GM23338 (cell line): ENCODE measurements at regions not wholly inside any gene's neighbourhood (a gene's known extent, or its start where the extent isn't known, plus 50 kb on each side); places are given as distances from the start of the nearest gene placed in this dataset.

Experiments
- CREB1 ChIP-seq: fragments of 250-450 bp; sonication (Bioruptor Pico); IDR thresholded peaks from 2 replicates; pipeline ENCODE4 v1.5.0; 2020; ENCODE audit warnings: low read depth, mild to moderate bottlenecking, moderate library complexity
- EZH2 ChIP-seq: fragments of 200-600 bp; sonication (generic); IDR thresholded peaks from one replicate; pipeline ENCODE4 v1.8.0; 2017; ENCODE audit warnings: antibody characterized with exemption, mild to moderate bottlenecking, low read depth; ENCODE audit not compliant: unreplicated experiment
- EZH2phosphoT487 ChIP-seq: fragments of 200-600 bp; sonication (generic); IDR thresholded peaks from one replicate; pipeline ENCODE4 v1.8.1; 2018; ENCODE audit warnings: antibody characterized with exemption; ENCODE audit not compliant: unreplicated experiment
- JUNB ChIP-seq: IDR thresholded peaks from one replicate; pipeline ENCODE4 v1.6.1; 2016; ENCODE audit warnings: antibody characterized with exemption; ENCODE audit not compliant: unreplicated experiment
- NANOG ChIP-seq: IDR thresholded peaks from 2 replicates; pipeline ENCODE4 v1.6.1; 2016; ENCODE audit warnings: antibody characterized with exemption, borderline replicate concordance
- POLR2AphosphoS5 ChIP-seq: IDR thresholded peaks from 2 replicates; pipeline ENCODE4 v1.6.1; 2016; ENCODE audit warnings: antibody characterized with exemption, low read depth
- TF ChIP-seq, protein P1 (sequence below), 2 experiments: fragments of 200-600 bp in 1 of 2; sonication (generic) in 1 of 2; conservative IDR thresholded peaks; 2 replicates each; pipeline versions ENCODE4 v1.5.1 to v1.6.1; 2016 to 2017; ENCODE audit warnings: antibody characterized with exemption in 2 of 2, low read depth in 2 of 2, mild to moderate bottlenecking in 2 of 2, moderate library complexity in 1 of 2
- TF ChIP-seq, protein P2 (sequence below): IDR thresholded peaks from one replicate; pipeline ENCODE4 v1.6.1; 2018; ENCODE audit warnings: antibody characterized with exemption; ENCODE audit not compliant: unreplicated experiment

DNA sequence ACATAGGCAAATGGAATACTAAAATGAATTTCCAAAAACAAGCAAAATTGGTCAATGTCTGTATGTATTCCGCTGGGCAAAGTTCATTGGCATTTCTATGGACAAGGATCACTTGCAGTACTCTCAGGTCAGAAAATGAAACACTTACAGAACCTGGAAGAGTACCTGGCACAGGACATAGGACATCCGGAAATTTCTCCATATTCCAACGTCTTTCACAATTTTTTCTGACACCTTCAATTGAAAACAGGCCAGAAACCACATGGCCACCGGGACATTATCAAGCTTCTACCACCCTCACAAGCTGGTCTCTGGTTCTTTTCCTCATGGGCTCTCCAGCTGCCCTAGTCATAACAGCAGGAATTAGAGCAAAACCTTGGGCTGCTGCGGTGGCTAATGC is 96.9 kb upstream of the MSH6 start:
- TF ChIP-seq EZH2phosphoT487, result no peak
- TF ChIP-seq, protein P1, sequence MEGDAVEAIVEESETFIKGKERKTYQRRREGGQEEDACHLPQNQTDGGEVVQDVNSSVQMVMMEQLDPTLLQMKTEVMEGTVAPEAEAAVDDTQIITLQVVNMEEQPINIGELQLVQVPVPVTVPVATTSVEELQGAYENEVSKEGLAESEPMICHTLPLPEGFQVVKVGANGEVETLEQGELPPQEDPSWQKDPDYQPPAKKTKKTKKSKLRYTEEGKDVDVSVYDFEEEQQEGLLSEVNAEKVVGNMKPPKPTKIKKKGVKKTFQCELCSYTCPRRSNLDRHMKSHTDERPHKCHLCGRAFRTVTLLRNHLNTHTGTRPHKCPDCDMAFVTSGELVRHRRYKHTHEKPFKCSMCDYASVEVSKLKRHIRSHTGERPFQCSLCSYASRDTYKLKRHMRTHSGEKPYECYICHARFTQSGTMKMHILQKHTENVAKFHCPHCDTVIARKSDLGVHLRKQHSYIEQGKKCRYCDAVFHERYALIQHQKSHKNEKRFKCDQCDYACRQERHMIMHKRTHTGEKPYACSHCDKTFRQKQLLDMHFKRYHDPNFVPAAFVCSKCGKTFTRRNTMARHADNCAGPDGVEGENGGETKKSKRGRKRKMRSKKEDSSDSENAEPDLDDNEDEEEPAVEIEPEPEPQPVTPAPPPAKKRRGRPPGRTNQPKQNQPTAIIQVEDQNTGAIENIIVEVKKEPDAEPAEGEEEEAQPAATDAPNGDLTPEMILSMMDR (conservative IDR thresholded peaks at IDR 0.05; ENCODE audit: low read depth in 2 of 2), result no peak
- TF ChIP-seq CREB1 (CRISPR knock-in tag), result no peak
- no peak for TF ChIP-seq EZH2
- TF ChIP-seq POLR2AphosphoS5, result no peak
- no peak for TF ChIP-seq JUNB
- TF ChIP-seq, protein P2, sequence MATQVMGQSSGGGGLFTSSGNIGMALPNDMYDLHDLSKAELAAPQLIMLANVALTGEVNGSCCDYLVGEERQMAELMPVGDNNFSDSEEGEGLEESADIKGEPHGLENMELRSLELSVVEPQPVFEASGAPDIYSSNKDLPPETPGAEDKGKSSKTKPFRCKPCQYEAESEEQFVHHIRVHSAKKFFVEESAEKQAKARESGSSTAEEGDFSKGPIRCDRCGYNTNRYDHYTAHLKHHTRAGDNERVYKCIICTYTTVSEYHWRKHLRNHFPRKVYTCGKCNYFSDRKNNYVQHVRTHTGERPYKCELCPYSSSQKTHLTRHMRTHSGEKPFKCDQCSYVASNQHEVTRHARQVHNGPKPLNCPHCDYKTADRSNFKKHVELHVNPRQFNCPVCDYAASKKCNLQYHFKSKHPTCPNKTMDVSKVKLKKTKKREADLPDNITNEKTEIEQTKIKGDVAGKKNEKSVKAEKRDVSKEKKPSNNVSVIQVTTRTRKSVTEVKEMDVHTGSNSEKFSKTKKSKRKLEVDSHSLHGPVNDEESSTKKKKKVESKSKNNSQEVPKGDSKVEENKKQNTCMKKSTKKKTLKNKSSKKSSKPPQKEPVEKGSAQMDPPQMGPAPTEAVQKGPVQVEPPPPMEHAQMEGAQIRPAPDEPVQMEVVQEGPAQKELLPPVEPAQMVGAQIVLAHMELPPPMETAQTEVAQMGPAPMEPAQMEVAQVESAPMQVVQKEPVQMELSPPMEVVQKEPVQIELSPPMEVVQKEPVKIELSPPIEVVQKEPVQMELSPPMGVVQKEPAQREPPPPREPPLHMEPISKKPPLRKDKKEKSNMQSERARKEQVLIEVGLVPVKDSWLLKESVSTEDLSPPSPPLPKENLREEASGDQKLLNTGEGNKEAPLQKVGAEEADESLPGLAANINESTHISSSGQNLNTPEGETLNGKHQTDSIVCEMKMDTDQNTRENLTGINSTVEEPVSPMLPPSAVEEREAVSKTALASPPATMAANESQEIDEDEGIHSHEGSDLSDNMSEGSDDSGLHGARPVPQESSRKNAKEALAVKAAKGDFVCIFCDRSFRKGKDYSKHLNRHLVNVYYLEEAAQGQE, result no peak
- no peak for TF ChIP-seq NANOG
